VCaP (cell line): ENCODE measurements at regions not wholly inside any gene's neighbourhood (a gene's known extent, or its start where the extent isn't known, plus 50 kb on each side); places are given as distances from the start of the nearest gene placed in this dataset.
"Not testable (repeated sequence)": the region's sequence is repeated elsewhere in the genome, so short reads cannot be mapped to it uniquely, and the experiment has no call there.

Source experiments
- H3K27ac ChIP-seq: fragments of 450-650 bp; 2 replicates; pipeline ENCODE4 v1.5.1; 2017
- TF ChIP-seq, protein P1 (sequence below): fragments of 450-650 bp; conservative IDR thresholded peaks from 2 replicates; pipeline ENCODE4 v1.5.1; 2017; ENCODE audit warnings: mild to moderate bottlenecking, moderate library complexity

- H3K27ac ChIP-seq = no peak overlapping the region
- TF ChIP-seq, protein P1, sequence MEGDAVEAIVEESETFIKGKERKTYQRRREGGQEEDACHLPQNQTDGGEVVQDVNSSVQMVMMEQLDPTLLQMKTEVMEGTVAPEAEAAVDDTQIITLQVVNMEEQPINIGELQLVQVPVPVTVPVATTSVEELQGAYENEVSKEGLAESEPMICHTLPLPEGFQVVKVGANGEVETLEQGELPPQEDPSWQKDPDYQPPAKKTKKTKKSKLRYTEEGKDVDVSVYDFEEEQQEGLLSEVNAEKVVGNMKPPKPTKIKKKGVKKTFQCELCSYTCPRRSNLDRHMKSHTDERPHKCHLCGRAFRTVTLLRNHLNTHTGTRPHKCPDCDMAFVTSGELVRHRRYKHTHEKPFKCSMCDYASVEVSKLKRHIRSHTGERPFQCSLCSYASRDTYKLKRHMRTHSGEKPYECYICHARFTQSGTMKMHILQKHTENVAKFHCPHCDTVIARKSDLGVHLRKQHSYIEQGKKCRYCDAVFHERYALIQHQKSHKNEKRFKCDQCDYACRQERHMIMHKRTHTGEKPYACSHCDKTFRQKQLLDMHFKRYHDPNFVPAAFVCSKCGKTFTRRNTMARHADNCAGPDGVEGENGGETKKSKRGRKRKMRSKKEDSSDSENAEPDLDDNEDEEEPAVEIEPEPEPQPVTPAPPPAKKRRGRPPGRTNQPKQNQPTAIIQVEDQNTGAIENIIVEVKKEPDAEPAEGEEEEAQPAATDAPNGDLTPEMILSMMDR = no peak
Observed at GRCh38 chr9:80976403-80976802, 712.9 kb downstream of the TLE1 start.

- not testable (repeated sequence) for H3K27ac ChIP-seq
Observed at GRCh38 chr9:80970377-80970776, 719.0 kb downstream of the TLE1 start.

- no peak overlapping the region for H3K27ac ChIP-seq
- TF ChIP-seq, protein P1 = no peak
Observed at GRCh38 chr9:80968611-80969010, 720.7 kb downstream of the TLE1 start.

- H3K27ac ChIP-seq = no peak overlapping the region
- TF ChIP-seq, protein P1 = no peak
Observed at GRCh38 chr9:80964914-80965313, 724.4 kb downstream of the TLE1 start.

- TF ChIP-seq, protein P1 = no peak
- H3K27ac ChIP-seq = no peak overlapping the region
Observed at GRCh38 chr9:80964374-80964773, 725.0 kb downstream of the TLE1 start.

DNA sequence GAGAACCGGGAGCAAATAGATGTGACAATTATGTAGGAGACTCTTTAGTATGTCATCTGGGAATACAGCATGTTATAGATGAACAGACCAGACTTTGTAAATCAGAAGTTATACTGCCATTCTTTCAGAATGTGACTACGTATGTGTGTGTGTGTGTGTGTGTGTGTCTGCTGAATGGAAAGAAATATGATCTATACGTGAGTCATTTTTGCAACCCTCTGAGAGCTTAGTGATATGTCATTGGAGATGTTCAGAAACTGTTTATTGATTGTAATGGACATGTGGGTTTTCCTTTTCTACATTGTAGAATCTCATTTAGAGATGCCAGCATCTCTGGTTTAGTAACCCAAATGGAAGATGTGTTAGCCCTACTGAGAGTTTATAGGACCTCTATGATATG is 731.5 kb downstream of the TLE1 start:
- TF ChIP-seq, protein P1 = no peak
- H3K27ac ChIP-seq = no peak overlapping the region

DNA sequence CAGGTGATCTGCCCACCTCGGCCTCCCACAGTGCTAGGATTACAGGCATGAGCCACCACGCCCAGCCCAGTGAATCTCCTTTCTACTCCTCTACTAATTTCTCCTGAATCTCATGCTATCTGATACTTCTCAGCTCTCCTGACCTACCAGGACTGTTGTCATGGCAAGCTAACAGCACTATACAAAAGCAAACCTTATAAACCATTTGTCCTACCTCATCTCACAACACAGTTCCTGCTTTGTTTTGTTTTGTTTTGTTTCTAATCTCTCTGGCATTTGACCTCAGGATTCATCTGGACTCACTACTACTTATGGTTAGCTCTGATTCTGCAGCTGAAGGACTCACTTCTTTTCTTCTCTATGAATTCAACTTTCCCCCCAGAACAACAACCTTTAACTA is 734.8 kb downstream of the TLE1 start:
- no peak overlapping the region for H3K27ac ChIP-seq
- TF ChIP-seq, protein P1 = no peak

GRCh38 chr9:80952363-80952922 is 736.9 kb downstream of the TLE1 start:
- no peak overlapping the region for H3K27ac ChIP-seq
- TF ChIP-seq, protein P1 = no peak
